Lung (tissue), 11 donors: ENCODE measurements at regions not wholly inside any gene's neighbourhood (a gene's known extent, or its start where the extent isn't known, plus 50 kb on each side); places are given as distances from the start of the nearest gene placed in this dataset.

Source experiments
- ATAC-seq: fragments of 200-7000 bp; cut with Tn5 transposase; one replicate; pipeline ENCODE4 v1.9.1; 2020; ENCODE audit warnings: moderate number of reproducible peaks; ENCODE audit not compliant: insufficient read depth, low FRiP score
- DNase-seq, 3 donors: peaks; one replicate each; pipeline ENCODE4 v3.0.0-alpha.2; 2013 to 2017
- H3K27ac ChIP-seq, 2 donors: one replicate each; pipeline ENCODE4 v1.5.1; 2013; ENCODE audit warnings: mild to moderate bottlenecking in 2 of 2, moderate library complexity in 2 of 2, control low read depth in 1 of 2, inconsistent platforms in 1 of 2, low read depth in 1 of 2, low read length in 1 of 2
- H3K27me3 ChIP-seq, 3 donors: one replicate each; pipeline ENCODE4 v1.5.1; 2013; ENCODE audit warnings: low read length in 2 of 3; ENCODE audit not compliant: control insufficient read depth in 3 of 3, insufficient read depth in 3 of 3
- H3K36me3 ChIP-seq, 4 donors: one replicate each; pipeline ENCODE4 v1.5.1; 2013; ENCODE audit warnings: low read length in 4 of 4, mild to moderate bottlenecking in 1 of 4, moderate library complexity in 1 of 4; ENCODE audit not compliant: control insufficient read depth in 4 of 4, insufficient read depth in 4 of 4
- H3K4me1 ChIP-seq, 5 donors: one replicate each; pipeline ENCODE4 v1.5.1; 2013; ENCODE audit warnings: low read length in 5 of 5, mild to moderate bottlenecking in 2 of 5, moderate library complexity in 1 of 5; ENCODE audit not compliant: control insufficient read depth in 5 of 5, insufficient read depth in 5 of 5
- H3K4me3 ChIP-seq: one replicate; pipeline ENCODE4 v1.5.1; 2013; ENCODE audit warnings: mild to moderate bottlenecking, control low read depth, moderate library complexity
- H3K9ac ChIP-seq, 2 donors: one replicate each; pipeline ENCODE4 v1.5.1; 2013; ENCODE audit warnings: low read length in 2 of 2, control low read depth in 1 of 2; ENCODE audit not compliant: insufficient read depth in 1 of 2
- H3K9me3 ChIP-seq, 4 donors: one replicate each; pipeline ENCODE4 v1.5.1; 2013; ENCODE audit warnings: low read length in 3 of 4, mild to moderate bottlenecking in 1 of 4, moderate library complexity in 1 of 4; ENCODE audit not compliant: control insufficient read depth in 4 of 4, insufficient read depth in 3 of 4
- WGBS, 2 donors: extraction: QIAGEN DNeasy Blood & Tissue Kit; methylation state at CpG; one replicate each; pipeline ENCODE4 v1.1.7; 2013; 5-methylcytosine and 5-hydroxymethylcytosine counted together
- TF ChIP-seq, protein P1 (sequence below): IDR thresholded peaks from 2 replicates; pipeline ENCODE4 v1.5.1; 2012; ENCODE audit warnings: mild to moderate bottlenecking; ENCODE audit errors: control extremely low read depth, extremely low read depth
- donor health status: control.
- donor health status: control.
- donor health status: Bipolar disorder and iron deficiency.
- donor health status: healthy.
- donor health status: DM: yes; HTN: yes; CAD: no.

- Histone ChIP-seq H3K27me3 (no peaks in the 10 kb centered on the region), H3K9me3 (no peaks in the 10 kb centered on the region), H3K36me3 (no peaks in the 10 kb centered on the region), H3K4me1 (peaks cover 0 to 4% (median 0%) of the 10 kb centered on the region in 5 donors), H3K9ac (no peak overlapping the region), H3K4me3 (no peak overlapping the region), H3K27ac (no peak overlapping the region)
- no peak for ATAC-seq
- 83 to 95% methylated on average over 2 of the region's 2 CpGs for WGBS, 2 donors
- TF ChIP-seq, protein P1, sequence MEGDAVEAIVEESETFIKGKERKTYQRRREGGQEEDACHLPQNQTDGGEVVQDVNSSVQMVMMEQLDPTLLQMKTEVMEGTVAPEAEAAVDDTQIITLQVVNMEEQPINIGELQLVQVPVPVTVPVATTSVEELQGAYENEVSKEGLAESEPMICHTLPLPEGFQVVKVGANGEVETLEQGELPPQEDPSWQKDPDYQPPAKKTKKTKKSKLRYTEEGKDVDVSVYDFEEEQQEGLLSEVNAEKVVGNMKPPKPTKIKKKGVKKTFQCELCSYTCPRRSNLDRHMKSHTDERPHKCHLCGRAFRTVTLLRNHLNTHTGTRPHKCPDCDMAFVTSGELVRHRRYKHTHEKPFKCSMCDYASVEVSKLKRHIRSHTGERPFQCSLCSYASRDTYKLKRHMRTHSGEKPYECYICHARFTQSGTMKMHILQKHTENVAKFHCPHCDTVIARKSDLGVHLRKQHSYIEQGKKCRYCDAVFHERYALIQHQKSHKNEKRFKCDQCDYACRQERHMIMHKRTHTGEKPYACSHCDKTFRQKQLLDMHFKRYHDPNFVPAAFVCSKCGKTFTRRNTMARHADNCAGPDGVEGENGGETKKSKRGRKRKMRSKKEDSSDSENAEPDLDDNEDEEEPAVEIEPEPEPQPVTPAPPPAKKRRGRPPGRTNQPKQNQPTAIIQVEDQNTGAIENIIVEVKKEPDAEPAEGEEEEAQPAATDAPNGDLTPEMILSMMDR, result no peak
- DNase-seq, result no peak
These were observed 165.7 kb upstream of the ADAMTS9 start for GRCh38 chr3:64853456-64853855.

- WGBS, 2 donors, result 55 to 74% methylated on average over 2 of the region's 2 CpGs
- H3K4me1 ChIP-seq, result peaks cover 0 to 10% (median 0%) of the 10 kb centered on the region in 5 donors
- H3K9me3 ChIP-seq, result no peaks in the 10 kb centered on the region
- no peaks in the 10 kb centered on the region for H3K27me3 ChIP-seq
- no peak overlapping the region for H3K9ac ChIP-seq
- H3K27ac ChIP-seq, result no peak overlapping the region
- H3K36me3 ChIP-seq, result no peaks in the 10 kb centered on the region
- ATAC-seq (no peak), DNase-seq (no peak)
- TF ChIP-seq, protein P1, result no peak
- H3K4me3 ChIP-seq, result no peak overlapping the region
These were observed 164.9 kb upstream of the ADAMTS9 start for GRCh38 chr3:64852738-64853137.

DNA sequence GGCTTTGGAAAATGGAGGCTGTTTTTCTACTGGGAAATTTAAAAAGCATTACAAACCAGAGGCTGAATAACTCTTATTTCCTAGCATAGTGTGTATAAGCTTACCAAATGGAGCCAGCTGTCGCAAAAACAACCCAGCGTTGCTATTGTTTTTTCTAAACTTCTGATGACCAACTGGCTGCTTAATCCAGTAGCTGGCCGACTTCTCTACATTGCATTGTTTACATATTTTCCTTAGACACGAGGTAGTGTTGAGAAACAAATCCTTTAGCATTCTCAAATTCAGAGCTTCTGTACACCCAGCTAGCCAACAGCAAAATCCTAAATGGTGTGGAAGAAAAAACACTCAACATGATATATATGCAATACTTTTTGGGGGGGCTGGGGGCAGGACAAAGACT lies 161.0 kb upstream of the ADAMTS9 start:
- H3K27ac ChIP-seq, result no peak overlapping the region
- DNase-seq, result peak; percentile 88 to 98 (median 98)
- H3K27me3 ChIP-seq, result no peaks in the 10 kb centered on the region
- H3K4me1 ChIP-seq, result peaks cover 0 to 17% (median 0%) of the 10 kb centered on the region in 5 donors
- H3K4me3 ChIP-seq, result no peak overlapping the region
- 67 to 76% methylated on average over 4 of the region's 4 CpGs for WGBS, 2 donors
- no peaks in the 10 kb centered on the region for H3K36me3 ChIP-seq
- no peaks in the 10 kb centered on the region for H3K9me3 ChIP-seq
- ATAC-seq, result no peak
- H3K9ac ChIP-seq, result no peak overlapping the region
- TF ChIP-seq, protein P1, result no peak

GRCh38 chr3:64848127-64848800 lies 160.5 kb upstream of the ADAMTS9 start:
- ATAC-seq (no peak), DNase-seq (no peak)
- Histone ChIP-seq H3K9ac (no peak overlapping the region), H3K27ac (no peak overlapping the region), H3K36me3 (no peaks in the 10 kb centered on the region), H3K4me3 (no peak overlapping the region), H3K27me3 (no peaks in the 10 kb centered on the region), H3K9me3 (no peaks in the 10 kb centered on the region), H3K4me1 (peaks cover 0 to 17% (median 0%) of the 10 kb centered on the region in 5 donors)
- 87% methylated on average over 3 of the region's 3 CpGs for WGBS, 2 donors
- TF ChIP-seq, protein P1, result no peak
